Pancreas (tissue), 10 donors: ENCODE measurements at regions not wholly inside any gene's neighbourhood (a gene's known extent, or its start where the extent isn't known, plus 50 kb on each side); places are given as distances from the start of the nearest gene placed in this dataset.
"Not testable (repeated sequence)": the region's sequence is repeated elsewhere in the genome, so short reads cannot be mapped to it uniquely, and the experiment has no call there.

Experiments used
- ATAC-seq, 4 donors: fragments of 200-7000 bp; cut with Tn5 transposase; one replicate each; pipeline versions ENCODE4 v1.8.0 to v1.9.1; 2020; ENCODE audit warnings: mild to moderate bottlenecking in 4 of 4, moderate library complexity in 4 of 4
- DNase-seq, 6 donors: peaks; one replicate each; pipeline ENCODE4 v3.0.0-alpha.2; 2020
- FAIRE-seq: peaks from 2 replicates; lab custom pipeline; 2012; peaks lifted over from hg19 to GRCh38; lab: Jason Lieb, UNC
- H3K27ac ChIP-seq, 4 donors: fragments of 200-600 bp; sonication (generic); 1 replicate in 3 of 4; 2 replicates in 1 of 4; pipeline versions ENCODE4 v1.5.0 to v1.8.0; 2020
- H3K27me3 ChIP-seq, 4 donors: fragments of 200-600 bp; one replicate each; pipeline ENCODE4 v1.8.0; 2021
- H3K36me3 ChIP-seq, 3 donors: fragments of 200-600 bp; sonication (generic) in 1 of 3; one replicate each; pipeline versions ENCODE4 v1.5.0 to v1.8.0; 2020 to 2021
- H3K4me1 ChIP-seq, 3 donors: fragments of 200-600 bp; one replicate each; pipeline ENCODE4 v1.8.0; 2021
- H3K4me3 ChIP-seq, 4 donors: fragments of 200-600 bp; sonication (generic) in 2 of 4; one replicate each; pipeline versions ENCODE4 v1.5.0 to v1.8.0; 2020 to 2021
- H3K9me3 ChIP-seq, 4 donors: fragments of 200-600 bp; one replicate each; pipeline ENCODE4 v1.8.0; 2021
- CTCF ChIP-seq, 4 donors: fragments of 200-600 bp; sonication (generic) in 3 of 4; IDR thresholded peaks; one replicate each; pipeline versions ENCODE4 v1.5.0 to v1.8.0; 2021; ENCODE audit warnings: antibody characterized with exemption in 4 of 4
- WGBS, 2 donors: extraction: QIAGEN DNeasy Blood & Tissue Kit; methylation state at CpG; one replicate each; pipeline ENCODE4 v1.1.7; 2013; 5-methylcytosine and 5-hydroxymethylcytosine counted together
- intact Hi-C, 3 donors: fragments of 100-400 bp; cut with DNase I; formaldehyde crosslinking; loops; one replicate each; pipeline versions ENCODE4 v1.11.1 to v1.14.2; 2022
- donor health status: healthy with polysubstance abuse.
- donor health status: DM: no; HTN: no; CAD: no; lungs with moderate emphysema.
- donor health status: DM: no; HTN: no; CAD: no.
- donor health status: control.
- donor health status: control.
- donor health status: Bipolar disorder and iron deficiency.
- donor health status: DM: yes; HTN: yes; CAD: no.
- donor health status: DM: no; HTN: no; CAD: no.
- donor health status: DM: no; HTN: no; CAD: no.
- donor health status: DM: yes; HTN: yes; CAD: no.

DNA sequence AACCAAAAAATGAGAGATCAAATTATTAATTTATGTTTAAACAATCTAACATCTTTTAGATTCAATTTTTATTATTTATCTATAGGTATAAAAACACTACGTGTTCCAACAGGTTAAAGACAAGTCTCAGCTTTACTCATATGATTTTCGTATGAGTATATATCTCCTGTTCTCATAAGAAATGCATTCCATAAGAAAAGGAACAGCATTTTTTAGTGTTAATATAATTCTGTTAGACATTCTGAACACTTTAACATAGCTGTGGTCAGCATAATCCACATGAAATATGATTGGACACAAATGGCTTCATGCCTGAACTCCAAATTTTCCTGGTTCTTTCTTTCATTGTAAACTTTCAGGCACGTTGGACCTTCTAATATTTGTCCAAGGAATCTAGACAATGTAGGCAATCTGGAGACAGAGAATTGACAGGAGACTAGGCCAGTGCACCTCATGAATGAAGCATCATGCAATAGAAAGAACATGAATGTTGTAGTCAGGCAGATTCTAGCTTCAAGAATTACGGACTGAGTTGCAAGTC, 1122.0 kb upstream of the ALCAM start:
- no peak overlapping the region for H3K4me3 ChIP-seq
- no peaks in the 10 kb centered on the region for H3K9me3 ChIP-seq
- H3K4me1 ChIP-seq = no peaks in the 10 kb centered on the region
- FAIRE-seq (no peak), ATAC-seq (no peak), DNase-seq (no peak)
- intact Hi-C loops = no loop called here
- no peaks in the 10 kb centered on the region for H3K27me3 ChIP-seq
- no peaks in the 10 kb centered on the region for H3K36me3 ChIP-seq
- WGBS, 2 donors = 34 to 45% methylated on average over 4 of the region's 4 CpGs
- no peak for TF ChIP-seq CTCF (IDR thresholded peaks at IDR 0.05)
- no peak overlapping the region for H3K27ac ChIP-seq

DNA sequence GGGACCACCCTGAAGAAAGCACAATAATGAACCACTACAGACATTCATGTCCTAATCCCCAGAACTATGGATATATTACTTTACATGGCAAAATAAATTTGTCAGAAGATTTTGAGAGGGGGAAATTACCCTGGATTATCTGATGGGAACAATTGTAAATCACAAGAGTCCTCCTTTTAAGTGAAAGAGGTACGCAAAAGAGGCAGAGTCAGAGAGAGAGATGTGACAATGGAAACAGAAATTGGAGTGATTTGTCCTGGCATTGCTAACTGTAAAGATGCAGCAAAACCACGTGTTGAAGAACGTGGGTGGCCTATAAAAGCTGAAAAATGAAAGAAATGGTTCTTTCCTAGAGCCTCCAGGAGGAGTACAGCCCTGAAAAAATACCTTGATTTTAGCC, 1121.4 kb upstream of the ALCAM start:
- intact Hi-C loops = no loop called here
- DNase-seq = no peak
- no peak for TF ChIP-seq CTCF (IDR thresholded peaks at IDR 0.05)
- H3K27me3 ChIP-seq = no peaks in the 10 kb centered on the region
- no peak overlapping the region for H3K27ac ChIP-seq
- H3K36me3 ChIP-seq = no peaks in the 10 kb centered on the region
- no peak overlapping the region for H3K4me3 ChIP-seq
- H3K4me1 ChIP-seq = no peaks in the 10 kb centered on the region
- H3K9me3 ChIP-seq = no peaks in the 10 kb centered on the region
- no peak for FAIRE-seq
- WGBS, 2 donors = 44 to 46% methylated on average over 3 of the region's 3 CpGs
- no peak for ATAC-seq

- no peak for DNase-seq
- TF ChIP-seq CTCF (IDR thresholded peaks at IDR 0.05) = no peak
Observed at GRCh38 chr3:104245981-104246380, 1120.7 kb upstream of the ALCAM start.

DNA sequence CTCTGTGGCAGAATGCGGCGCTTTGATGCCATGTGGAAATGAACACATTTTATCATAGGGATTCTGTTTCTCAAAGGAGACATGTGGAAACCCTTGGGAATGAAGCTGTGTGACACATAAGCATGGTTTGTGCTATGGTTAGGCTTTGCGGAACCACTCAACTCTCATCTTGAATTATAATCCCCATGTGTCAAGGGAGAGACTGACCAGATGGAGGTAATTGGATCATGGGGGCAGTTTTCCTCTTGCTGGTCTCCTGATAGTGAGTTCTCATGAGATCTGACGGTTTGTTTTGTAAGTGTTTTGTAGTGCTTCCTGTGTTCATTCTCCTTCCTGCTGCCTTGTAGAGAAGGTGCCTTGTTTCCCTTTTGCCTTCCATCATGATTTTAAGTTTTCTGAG, 1109.2 kb upstream of the ALCAM start:
- ATAC-seq (no peak), DNase-seq (no peak), FAIRE-seq (no peak)
- TF ChIP-seq CTCF (IDR thresholded peaks at IDR 0.05) = no peak
- H3K27ac ChIP-seq = no peak overlapping the region
- H3K36me3 ChIP-seq = no peaks in the 10 kb centered on the region
- H3K4me1 ChIP-seq = no peaks in the 10 kb centered on the region
- WGBS, 2 donors = 85 to 92% methylated on average over 4 of the region's 4 CpGs
- H3K27me3 ChIP-seq = no peaks in the 10 kb centered on the region
- intact Hi-C loops = no loop called here
- H3K9me3 ChIP-seq = no peaks in the 10 kb centered on the region
- no peak overlapping the region for H3K4me3 ChIP-seq

More at GRCh38 chr3:104245981-104246380, 1120.7 kb upstream of the ALCAM start:
- Histone ChIP-seq H3K27ac (no peak overlapping the region), H3K9me3 (no peaks in the 10 kb centered on the region), H3K36me3 (no peaks in the 10 kb centered on the region), H3K27me3 (no peaks in the 10 kb centered on the region), H3K4me3 (no peak overlapping the region), H3K4me1 (no peaks in the 10 kb centered on the region)
- intact Hi-C loops = no loop called here
- FAIRE-seq = no peak
- ATAC-seq = no peak
- WGBS, 2 donors = 15 to 26% methylated on average over 2 of the region's 2 CpGs

DNA sequence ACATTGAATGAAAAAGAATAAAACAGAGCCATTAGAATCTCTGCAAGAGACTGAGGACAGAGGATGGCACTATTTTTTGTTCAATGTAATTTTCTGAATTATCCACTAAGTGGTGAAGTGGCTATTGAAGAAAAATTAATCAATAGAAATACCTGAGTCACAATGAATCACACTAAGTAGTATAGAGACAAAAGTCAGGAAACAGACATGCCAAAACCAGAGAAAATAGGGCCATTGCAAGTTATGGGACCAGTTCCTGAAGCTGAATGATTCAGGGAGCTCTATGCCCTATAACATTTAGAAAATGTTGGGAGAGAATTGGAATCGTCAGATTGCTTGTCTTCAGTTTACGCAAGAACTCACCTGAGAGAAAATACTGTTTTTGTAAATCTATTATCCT, 1103.2 kb upstream of the ALCAM start:
- TF ChIP-seq CTCF (IDR thresholded peaks at IDR 0.05) = no peak
- no peak for FAIRE-seq

DNA sequence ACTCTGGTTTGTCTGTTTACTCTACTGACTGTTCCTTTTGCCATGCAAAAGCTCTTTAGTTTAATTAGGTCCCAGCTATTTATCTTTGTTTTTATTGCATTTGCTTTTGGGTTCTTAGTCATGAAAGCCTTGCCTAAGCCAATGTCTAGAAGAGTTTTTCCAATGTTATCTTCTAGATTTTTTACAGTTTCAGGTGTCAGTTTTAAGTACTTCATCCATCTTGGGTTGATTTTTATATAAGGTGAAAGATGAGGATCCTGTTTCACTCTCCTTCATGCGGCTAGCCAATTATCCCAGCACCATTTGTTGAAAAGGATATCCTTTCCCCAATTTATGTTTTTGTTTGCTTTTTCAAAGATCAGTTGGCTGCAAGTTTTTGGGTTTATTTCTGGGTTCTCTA, 1100.5 kb upstream of the ALCAM start:
- H3K27me3 ChIP-seq, H3K4me1 ChIP-seq, DNase-seq, H3K4me3 ChIP-seq, FAIRE-seq, H3K27ac ChIP-seq, ATAC-seq, H3K36me3 ChIP-seq, H3K9me3 ChIP-seq, intact Hi-C loops: not testable (repeated sequence)
- 74 to 84% methylated on average over 1 of the region's 1 CpG for WGBS, 2 donors

More for the DNA sequence above, 1103.2 kb upstream of the ALCAM start:
- no peak for ATAC-seq
- no peak for DNase-seq
- intact Hi-C loops = no loop called here
- H3K4me3 ChIP-seq = no peak overlapping the region
- no peaks in the 10 kb centered on the region for H3K36me3 ChIP-seq
- WGBS, 2 donors = 82 to 86% methylated on average over 2 of the region's 2 CpGs
- H3K27me3 ChIP-seq = no peaks in the 10 kb centered on the region
- no peaks in the 10 kb centered on the region for H3K9me3 ChIP-seq
- H3K4me1 ChIP-seq = no peaks in the 10 kb centered on the region
- no peak overlapping the region for H3K27ac ChIP-seq
